KOPT-K1 (cell line): ENCODE measurements at regions not wholly inside any gene's neighbourhood (a gene's known extent, or its start where the extent isn't known, plus 50 kb on each side); places are given as distances from the start of the nearest gene placed in this dataset.
"Not testable (repeated sequence)": the region's sequence is repeated elsewhere in the genome, so short reads cannot be mapped to it uniquely, and the experiment has no call there.

Source experiments
- H3K27ac ChIP-seq: fragments of 200-600 bp; sonication (generic); 2 replicates; pipeline ENCODE4 v1.5.1; 2016; ENCODE audit warnings: antibody characterized with exemption, mild to moderate bottlenecking, low read depth, low read length; ENCODE audit not compliant: poor library complexity, severe bottlenecking
- H3K36me3 ChIP-seq: fragments of 200-600 bp; sonication (generic); 2 replicates; pipeline ENCODE4 v1.5.1; 2017; ENCODE audit warnings: antibody characterized with exemption, mild to moderate bottlenecking, low read length, moderate library complexity; ENCODE audit not compliant: insufficient read depth
- H3K9me3 ChIP-seq: fragments of 200-600 bp; sonication (generic); 2 replicates; pipeline ENCODE4 v1.5.1; 2017; ENCODE audit warnings: antibody characterized with exemption, low read length, mild to moderate bottlenecking; ENCODE audit not compliant: insufficient read depth, poor library complexity, severe bottlenecking

GRCh38 chr13:105672881-105673280 is 862.6 kb downstream of the EFNB2 start:
- Histone ChIP-seq H3K27ac (no peak overlapping the region), H3K36me3 (no peaks in the 10 kb centered on the region), H3K9me3 (no peaks in the 10 kb centered on the region)

GRCh38 chr13:105671131-105671530 is 864.3 kb downstream of the EFNB2 start:
- not testable (repeated sequence) for H3K9me3 ChIP-seq, H3K27ac ChIP-seq, H3K36me3 ChIP-seq

GRCh38 chr13:105670179-105670990 is 865.1 kb downstream of the EFNB2 start:
- Histone ChIP-seq H3K9me3 (no peaks in the 10 kb centered on the region), H3K36me3 (no peaks in the 10 kb centered on the region), H3K27ac (no peak overlapping the region)

GRCh38 chr13:105665284-105665683 is 870.2 kb downstream of the EFNB2 start:
- no peaks in the 10 kb centered on the region for H3K9me3 ChIP-seq
- H3K27ac ChIP-seq: no peak overlapping the region
- H3K36me3 ChIP-seq: no peaks in the 10 kb centered on the region

- Histone ChIP-seq H3K36me3 (no peaks in the 10 kb centered on the region), H3K9me3 (no peaks in the 10 kb centered on the region), H3K27ac (no peak overlapping the region)
Observed at GRCh38 chr13:105663182-105663581, 872.3 kb downstream of the EFNB2 start.

GRCh38 chr13:105660561-105660960 is 874.9 kb downstream of the EFNB2 start:
- H3K36me3 ChIP-seq: no peaks in the 10 kb centered on the region
- H3K9me3 ChIP-seq: no peaks in the 10 kb centered on the region
- no peak overlapping the region for H3K27ac ChIP-seq

- Histone ChIP-seq H3K36me3 (no peaks in the 10 kb centered on the region), H3K27ac (no peak overlapping the region), H3K9me3 (no peaks in the 10 kb centered on the region)
Observed at GRCh38 chr13:105658431-105658830, 877.0 kb downstream of the EFNB2 start.

GRCh38 chr13:105655046-105655445 is 880.4 kb downstream of the EFNB2 start:
- Histone ChIP-seq H3K9me3 (no peaks in the 10 kb centered on the region), H3K36me3 (no peaks in the 10 kb centered on the region), H3K27ac (no peak overlapping the region)

GRCh38 chr13:105643966-105644365 is 891.5 kb downstream of the EFNB2 start:
- Histone ChIP-seq H3K36me3 (no peaks in the 10 kb centered on the region), H3K9me3 (no peaks in the 10 kb centered on the region), H3K27ac (no peak overlapping the region)

GRCh38 chr13:105642511-105642958 is 892.9 kb downstream of the EFNB2 start:
- no peaks in the 10 kb centered on the region for H3K9me3 ChIP-seq
- no peaks in the 10 kb centered on the region for H3K36me3 ChIP-seq
- H3K27ac ChIP-seq: no peak overlapping the region

GRCh38 chr13:105641121-105641520 is 894.3 kb downstream of the EFNB2 start:
- H3K36me3 ChIP-seq: no peaks in the 10 kb centered on the region
- H3K27ac ChIP-seq: no peak overlapping the region
- H3K9me3 ChIP-seq: no peaks in the 10 kb centered on the region

GRCh38 chr13:105638426-105638825 is 897.0 kb downstream of the EFNB2 start:
- H3K36me3 ChIP-seq: no peaks in the 10 kb centered on the region
- no peak overlapping the region for H3K27ac ChIP-seq
- H3K9me3 ChIP-seq: no peaks in the 10 kb centered on the region

GRCh38 chr13:105634059-105634458 is 901.4 kb downstream of the EFNB2 start:
- Histone ChIP-seq H3K9me3 (no peaks in the 10 kb centered on the region), H3K27ac (no peak overlapping the region), H3K36me3 (no peaks in the 10 kb centered on the region)

GRCh38 chr13:105630431-105630830 is 905.0 kb downstream of the EFNB2 start:
- Histone ChIP-seq H3K27ac (no peak overlapping the region), H3K9me3 (no peaks in the 10 kb centered on the region), H3K36me3 (no peaks in the 10 kb centered on the region)

GRCh38 chr13:105627270-105627669 is 908.2 kb downstream of the EFNB2 start:
- Histone ChIP-seq H3K27ac (no peak overlapping the region), H3K9me3 (no peaks in the 10 kb centered on the region), H3K36me3 (no peaks in the 10 kb centered on the region)

GRCh38 chr13:105625691-105626090 is 909.8 kb downstream of the EFNB2 start:
- no peaks in the 10 kb centered on the region for H3K36me3 ChIP-seq
- H3K27ac ChIP-seq: no peak overlapping the region
- no peaks in the 10 kb centered on the region for H3K9me3 ChIP-seq
